ENCODE measurements at regions not wholly inside any gene's neighbourhood (a gene's known extent, or its start where the extent isn't known, plus 50 kb on each side); places are given as distances from the start of the nearest gene placed in this dataset.

DNA sequence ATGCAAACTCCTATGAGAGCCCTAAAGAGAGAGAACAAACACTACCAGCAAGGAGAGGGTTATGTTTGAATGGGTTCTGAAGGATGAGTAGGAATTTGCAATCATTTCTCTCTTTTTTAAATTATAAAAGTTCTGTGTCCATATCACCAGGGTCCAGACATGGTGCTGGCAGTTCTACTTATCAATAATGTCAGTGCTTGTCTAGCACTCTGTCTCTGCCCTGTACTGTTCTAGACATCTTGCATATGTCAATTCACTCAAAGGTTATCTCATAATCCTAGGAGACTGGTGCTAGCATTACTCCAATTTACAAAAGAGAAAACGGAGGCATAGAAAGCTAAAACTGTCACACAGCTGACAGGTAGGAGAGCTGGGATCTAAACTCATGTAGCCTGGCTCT lies 101.3 kb downstream of the VEGFA start:
- TF ChIP-seq EZH2 (IDR thresholded peaks at IDR 0.05; ENCODE audit: low read length, unreplicated experiment) = no peak
- TF ChIP-seq, protein P1, sequence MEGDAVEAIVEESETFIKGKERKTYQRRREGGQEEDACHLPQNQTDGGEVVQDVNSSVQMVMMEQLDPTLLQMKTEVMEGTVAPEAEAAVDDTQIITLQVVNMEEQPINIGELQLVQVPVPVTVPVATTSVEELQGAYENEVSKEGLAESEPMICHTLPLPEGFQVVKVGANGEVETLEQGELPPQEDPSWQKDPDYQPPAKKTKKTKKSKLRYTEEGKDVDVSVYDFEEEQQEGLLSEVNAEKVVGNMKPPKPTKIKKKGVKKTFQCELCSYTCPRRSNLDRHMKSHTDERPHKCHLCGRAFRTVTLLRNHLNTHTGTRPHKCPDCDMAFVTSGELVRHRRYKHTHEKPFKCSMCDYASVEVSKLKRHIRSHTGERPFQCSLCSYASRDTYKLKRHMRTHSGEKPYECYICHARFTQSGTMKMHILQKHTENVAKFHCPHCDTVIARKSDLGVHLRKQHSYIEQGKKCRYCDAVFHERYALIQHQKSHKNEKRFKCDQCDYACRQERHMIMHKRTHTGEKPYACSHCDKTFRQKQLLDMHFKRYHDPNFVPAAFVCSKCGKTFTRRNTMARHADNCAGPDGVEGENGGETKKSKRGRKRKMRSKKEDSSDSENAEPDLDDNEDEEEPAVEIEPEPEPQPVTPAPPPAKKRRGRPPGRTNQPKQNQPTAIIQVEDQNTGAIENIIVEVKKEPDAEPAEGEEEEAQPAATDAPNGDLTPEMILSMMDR (conservative IDR thresholded peaks at IDR 0.05; ENCODE audit: low read depth, low read length) = no peak
- no peak for TF ChIP-seq EZH2phosphoT487 (IDR thresholded peaks at IDR 0.05; ENCODE audit: borderline replicate concordance, low read length)
